HCT116 (cell line): ENCODE measurements at regions not wholly inside any gene's neighbourhood (a gene's known extent, or its start where the extent isn't known, plus 50 kb on each side); places are given as distances from the start of the nearest gene placed in this dataset.

Experiments
- CTCF ChIP-seq, 3 experiments: fragments of 200-600 bp in 1 of 3; sonication (generic) in 1 of 3; IDR thresholded peaks in 2 of 3; conservative IDR thresholded peaks in 1 of 3; 2 replicates each; pipeline ENCODE4 v1.5.1; 2012 to 2017; ENCODE audit warnings: low read depth in 2 of 3, low read length in 2 of 3, antibody characterized with exemption in 1 of 3, borderline replicate concordance in 1 of 3, control low read depth in 1 of 3, mild to moderate bottlenecking in 1 of 3, mixed read lengths in 1 of 3, mixed run types in 1 of 3, moderate library complexity in 1 of 3; ENCODE audit not compliant: insufficient read depth in 1 of 3
- ELF1 ChIP-seq: IDR thresholded peaks from 2 replicates; pipeline ENCODE4 v1.6.1; 2012; ENCODE audit warnings: low read depth, borderline replicate concordance
- POLR2A ChIP-seq: IDR thresholded peaks from 2 replicates; pipeline ENCODE4 v1.7.0; 2011; ENCODE audit warnings: borderline replicate concordance; ENCODE audit not compliant: insufficient read depth, insufficient read length; ENCODE audit errors: extremely low read depth
- RAD21 ChIP-seq: IDR thresholded peaks from 2 replicates; pipeline ENCODE4 v1.6.1; 2012; ENCODE audit warnings: low read depth, mild to moderate bottlenecking
- TCF7L2 ChIP-seq: IDR thresholded peaks from 2 replicates; pipeline ENCODE4 v1.7.0; 2011; ENCODE audit warnings: borderline replicate concordance, inconsistent platforms; ENCODE audit not compliant: insufficient read depth, insufficient read length; ENCODE audit errors: extremely low read depth
- YY1 ChIP-seq: IDR thresholded peaks from 2 replicates; pipeline ENCODE4 v1.6.1; 2011; ENCODE audit warnings: low read length, low read depth, moderate library complexity, mild to moderate bottlenecking; ENCODE audit not compliant: insufficient replicate concordance; ENCODE audit errors: extremely low read depth
- ZNF274 ChIP-seq: fragments of 200-500 bp; sonication (Bioruptor generic); IDR thresholded peaks from 2 replicates; pipeline ENCODE4 v1.6.1; 2014; ENCODE audit warnings: mild to moderate bottlenecking, low read depth, low read length, inconsistent platforms

- no peak for TF ChIP-seq YY1
- no peak for TF ChIP-seq TCF7L2
- no peak for TF ChIP-seq CTCF (IDR thresholded peaks at IDR 0.05 in 2 of 3, conservative IDR thresholded peaks at IDR 0.05 in 1 of 3; ENCODE audit: borderline replicate concordance in 1 of 3, insufficient read depth in 1 of 3, low read depth in 2 of 3, low read length in 2 of 3)
- no peak for TF ChIP-seq POLR2A
- no peak for TF ChIP-seq ELF1
- no peak for TF ChIP-seq ZNF274
- TF ChIP-seq RAD21, result no peak
These were observed 432.8 kb downstream of the GJA1 start for GRCh38 chr6:121868206-121868605.
